GM23248 (cell line): ENCODE measurements at regions not wholly inside any gene's neighbourhood (a gene's known extent, or its start where the extent isn't known, plus 50 kb on each side); places are given as distances from the start of the nearest gene placed in this dataset.

Experiments
- EZH2 ChIP-seq: fragments of 200-600 bp; sonication (generic); IDR thresholded peaks from 2 replicates; pipeline ENCODE4 v1.6.1; 2018; ENCODE audit warnings: antibody characterized with exemption, mild to moderate bottlenecking; ENCODE audit not compliant: insufficient read depth, poor library complexity, severe bottlenecking
- EZH2phosphoT487 ChIP-seq: fragments of 200-600 bp; sonication (generic); IDR thresholded peaks from 2 replicates; pipeline ENCODE4 v1.6.1; 2018; ENCODE audit warnings: antibody characterized with exemption, moderate library complexity, mild to moderate bottlenecking, low read depth; ENCODE audit not compliant: insufficient read depth

GRCh38 chr9:82513976-82514735 lies 525.6 kb downstream of the SPATA31D1 start:
- TF ChIP-seq EZH2 (no peak), EZH2phosphoT487 (no peak)
